ENCODE measurements at regions not wholly inside any gene's neighbourhood (a gene's known extent, or its start where the extent isn't known, plus 50 kb on each side); places are given as distances from the start of the nearest gene placed in this dataset.

DNA sequence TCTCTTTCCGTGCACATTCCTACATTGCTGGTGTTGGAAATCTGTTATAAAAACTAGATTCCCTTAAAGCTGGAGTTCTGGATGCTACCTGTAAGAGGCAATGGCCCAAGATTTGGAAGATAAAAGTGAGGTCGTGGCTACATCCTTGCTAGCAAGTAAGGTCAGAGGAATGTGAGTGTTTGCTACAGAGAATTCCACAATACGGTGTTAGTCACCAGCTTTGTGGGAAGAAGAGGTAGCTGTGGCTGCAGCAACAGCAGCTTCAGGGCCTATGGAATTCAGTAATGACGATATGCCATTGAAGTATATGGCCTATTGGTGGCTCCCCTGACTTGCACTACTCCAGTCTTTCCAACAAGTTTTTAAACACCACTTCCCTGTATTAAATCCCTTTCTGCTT is 227.7 kb upstream of the TMEM260 start:
- H4K20me1 ChIP-seq (ENCODE audit: insufficient read depth, low read length) = no peaks in the 10 kb centered on the region
- no peak overlapping the region for H3K4me3 ChIP-seq (ENCODE audit: low read length)
- H3K27me3 ChIP-seq (ENCODE audit: low read depth, low read length) = peaks cover 13% of the 10 kb centered on the region
- no peaks in the 10 kb centered on the region for H3K79me2 ChIP-seq (ENCODE audit: low read length)
- no peak overlapping the region for H3K9ac ChIP-seq (ENCODE audit: low read length)
- no peaks in the 10 kb centered on the region for H3K4me1 ChIP-seq (ENCODE audit: low read length)
- H3K9me3 ChIP-seq (ENCODE audit: insufficient read depth, low read length) = no peaks in the 10 kb centered on the region
- TF ChIP-seq, protein P1, sequence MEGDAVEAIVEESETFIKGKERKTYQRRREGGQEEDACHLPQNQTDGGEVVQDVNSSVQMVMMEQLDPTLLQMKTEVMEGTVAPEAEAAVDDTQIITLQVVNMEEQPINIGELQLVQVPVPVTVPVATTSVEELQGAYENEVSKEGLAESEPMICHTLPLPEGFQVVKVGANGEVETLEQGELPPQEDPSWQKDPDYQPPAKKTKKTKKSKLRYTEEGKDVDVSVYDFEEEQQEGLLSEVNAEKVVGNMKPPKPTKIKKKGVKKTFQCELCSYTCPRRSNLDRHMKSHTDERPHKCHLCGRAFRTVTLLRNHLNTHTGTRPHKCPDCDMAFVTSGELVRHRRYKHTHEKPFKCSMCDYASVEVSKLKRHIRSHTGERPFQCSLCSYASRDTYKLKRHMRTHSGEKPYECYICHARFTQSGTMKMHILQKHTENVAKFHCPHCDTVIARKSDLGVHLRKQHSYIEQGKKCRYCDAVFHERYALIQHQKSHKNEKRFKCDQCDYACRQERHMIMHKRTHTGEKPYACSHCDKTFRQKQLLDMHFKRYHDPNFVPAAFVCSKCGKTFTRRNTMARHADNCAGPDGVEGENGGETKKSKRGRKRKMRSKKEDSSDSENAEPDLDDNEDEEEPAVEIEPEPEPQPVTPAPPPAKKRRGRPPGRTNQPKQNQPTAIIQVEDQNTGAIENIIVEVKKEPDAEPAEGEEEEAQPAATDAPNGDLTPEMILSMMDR (IDR thresholded peaks at IDR 0.05; ENCODE audit: low read depth, low read length) = no peak
- no peak for TF ChIP-seq EZH2phosphoT487 (IDR thresholded peaks at IDR 0.05; ENCODE audit: low read depth)
- no peaks in the 10 kb centered on the region for H3K36me3 ChIP-seq (replicated peaks; ENCODE audit: low read depth, low read length)
- no peak overlapping the region for H3K27ac ChIP-seq (ENCODE audit: low read length)
- H2AFZ ChIP-seq (ENCODE audit: low read depth, low read length) = no peak overlapping the region
- no peak overlapping the region for H3K4me2 ChIP-seq (ENCODE audit: low read length)

DNA sequence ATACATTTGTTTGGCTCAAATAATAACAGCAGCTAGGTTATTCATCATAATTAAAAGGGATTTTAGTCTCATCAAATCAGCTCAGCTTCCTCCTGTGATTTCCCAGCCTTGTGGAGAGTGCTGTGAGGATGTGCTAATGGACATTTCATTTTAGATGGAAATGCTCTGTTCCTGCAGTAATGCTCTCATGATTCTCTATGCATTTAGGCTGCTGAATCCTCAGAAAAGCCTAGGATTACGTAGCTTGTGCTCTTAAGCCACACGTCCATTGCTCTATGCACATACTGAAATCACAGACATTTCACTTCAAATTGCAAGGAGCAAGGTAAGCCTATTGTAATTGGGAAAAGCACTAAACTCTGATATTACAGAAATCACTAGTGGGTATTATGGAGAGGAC is 226.6 kb upstream of the TMEM260 start:
- Histone ChIP-seq H3K4me3 (ENCODE audit: low read length) (no peak overlapping the region), H3K27me3 (ENCODE audit: low read depth, low read length) (peaks cover 13% of the 10 kb centered on the region), H3K4me1 (ENCODE audit: low read length) (no peaks in the 10 kb centered on the region), H4K20me1 (ENCODE audit: insufficient read depth, low read length) (no peaks in the 10 kb centered on the region), H3K27ac (ENCODE audit: low read length) (no peak overlapping the region), H3K79me2 (ENCODE audit: low read length) (no peaks in the 10 kb centered on the region), H3K9ac (ENCODE audit: low read length) (no peak overlapping the region), H2AFZ (ENCODE audit: low read depth, low read length) (no peak overlapping the region), H3K36me3 (replicated peaks; ENCODE audit: low read depth, low read length) (no peaks in the 10 kb centered on the region), H3K4me2 (ENCODE audit: low read length) (no peak overlapping the region), H3K9me3 (ENCODE audit: insufficient read depth, low read length) (no peaks in the 10 kb centered on the region)
- TF ChIP-seq, protein P1 (IDR thresholded peaks at IDR 0.05; ENCODE audit: low read depth, low read length) = no peak
- no peak for TF ChIP-seq EZH2phosphoT487 (IDR thresholded peaks at IDR 0.05; ENCODE audit: low read depth)

DNA sequence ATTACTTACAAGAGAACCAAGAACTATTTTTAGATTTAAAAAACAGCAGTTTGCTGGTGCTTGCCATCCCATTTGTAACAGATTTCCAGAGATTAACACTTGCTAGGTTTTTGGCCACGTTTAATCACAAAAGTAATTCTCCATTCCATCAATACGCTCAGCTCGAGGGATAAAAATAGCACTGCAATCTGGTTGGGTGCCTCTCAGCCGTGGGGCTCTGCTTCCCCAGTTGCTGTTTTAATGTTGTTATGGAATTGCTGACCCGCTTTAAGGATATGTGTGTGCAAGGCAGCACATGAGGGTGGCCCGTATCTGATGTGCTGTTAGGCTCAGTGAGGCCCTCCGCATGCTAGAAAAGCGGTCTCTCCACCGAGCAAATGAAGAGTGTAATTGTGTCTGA is 222.2 kb upstream of the TMEM260 start:
- Histone ChIP-seq H3K36me3 (replicated peaks; ENCODE audit: low read depth, low read length) (no peaks in the 10 kb centered on the region), H3K79me2 (ENCODE audit: low read length) (no peaks in the 10 kb centered on the region), H3K4me3 (ENCODE audit: low read length) (no peak overlapping the region), H3K27me3 (ENCODE audit: low read depth, low read length) (peaks cover 7% of the 10 kb centered on the region), H4K20me1 (ENCODE audit: insufficient read depth, low read length) (no peaks in the 10 kb centered on the region), H3K9ac (ENCODE audit: low read length) (no peak overlapping the region), H3K4me2 (ENCODE audit: low read length) (no peak overlapping the region), H2AFZ (ENCODE audit: low read depth, low read length) (no peak overlapping the region), H3K4me1 (ENCODE audit: low read length) (no peaks in the 10 kb centered on the region), H3K27ac (ENCODE audit: low read length) (no peak overlapping the region), H3K9me3 (ENCODE audit: insufficient read depth, low read length) (no peaks in the 10 kb centered on the region)
- TF ChIP-seq EZH2phosphoT487 (IDR thresholded peaks at IDR 0.05; ENCODE audit: low read depth) = no peak
- TF ChIP-seq, protein P1 (IDR thresholded peaks at IDR 0.05; ENCODE audit: low read depth, low read length) = no peak

DNA sequence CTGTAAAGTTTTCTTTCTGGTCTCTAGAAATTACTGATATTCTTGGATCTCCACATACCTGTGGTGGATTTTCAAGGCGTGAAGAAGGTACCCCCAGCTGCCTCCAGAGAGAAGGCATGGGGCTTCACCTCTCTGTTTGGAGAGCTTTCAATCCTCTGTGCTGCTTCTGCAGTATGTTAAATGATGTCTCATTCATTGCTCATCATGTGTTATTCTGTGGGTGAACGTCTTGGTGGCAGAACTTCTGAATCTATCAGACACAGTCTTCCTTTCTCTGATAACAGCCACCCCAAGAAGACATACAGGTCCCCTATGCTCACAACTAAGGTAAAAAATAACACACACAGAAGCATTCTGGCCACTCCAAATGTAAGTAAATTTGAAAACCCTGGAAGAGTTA is 221.3 kb upstream of the TMEM260 start:
- Histone ChIP-seq H3K36me3 (replicated peaks; ENCODE audit: low read depth, low read length) (no peaks in the 10 kb centered on the region), H4K20me1 (ENCODE audit: insufficient read depth, low read length) (no peaks in the 10 kb centered on the region), H3K9ac (ENCODE audit: low read length) (no peak overlapping the region), H3K79me2 (ENCODE audit: low read length) (no peaks in the 10 kb centered on the region), H2AFZ (ENCODE audit: low read depth, low read length) (no peak overlapping the region), H3K27me3 (ENCODE audit: low read depth, low read length) (peaks cover 7% of the 10 kb centered on the region), H3K4me2 (ENCODE audit: low read length) (no peak overlapping the region), H3K9me3 (ENCODE audit: insufficient read depth, low read length) (no peaks in the 10 kb centered on the region), H3K4me1 (ENCODE audit: low read length) (no peaks in the 10 kb centered on the region), H3K27ac (ENCODE audit: low read length) (no peak overlapping the region), H3K4me3 (ENCODE audit: low read length) (no peak overlapping the region)
- TF ChIP-seq, protein P1 (IDR thresholded peaks at IDR 0.05; ENCODE audit: low read depth, low read length) = no peak
- TF ChIP-seq EZH2phosphoT487 (IDR thresholded peaks at IDR 0.05; ENCODE audit: low read depth) = no peak

Data from OCI-LY3 (cell line).